ENCODE measurements at regions not wholly inside any gene's neighbourhood (a gene's known extent, or its start where the extent isn't known, plus 50 kb on each side); places are given as distances from the start of the nearest gene placed in this dataset.
"Not testable (repeated sequence)": the region's sequence is repeated elsewhere in the genome, so short reads cannot be mapped to it uniquely, and the experiment has no call there.

DNA sequence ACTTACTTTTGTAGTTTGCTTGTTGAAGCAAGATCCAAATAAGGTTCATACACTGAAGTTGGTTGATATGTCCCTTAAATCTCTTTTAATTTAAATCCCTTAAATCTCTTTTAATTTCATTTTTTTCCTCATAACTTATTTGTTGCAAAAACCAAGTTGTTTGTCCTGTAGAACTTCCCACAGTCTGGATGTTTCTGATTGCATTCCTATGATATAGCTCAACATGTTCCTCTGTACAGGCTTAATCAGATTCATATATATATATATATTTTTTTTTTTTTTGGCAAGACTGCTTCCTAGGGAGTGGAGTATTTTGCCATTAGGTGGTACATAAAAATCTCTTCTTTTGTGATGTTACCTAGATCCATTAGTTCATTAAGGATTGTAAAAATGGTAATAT, 174.9 kb upstream of the MKLN1 start:
- intact Hi-C loops (cut with micrococcal nuclease), result no loop called here

DNA sequence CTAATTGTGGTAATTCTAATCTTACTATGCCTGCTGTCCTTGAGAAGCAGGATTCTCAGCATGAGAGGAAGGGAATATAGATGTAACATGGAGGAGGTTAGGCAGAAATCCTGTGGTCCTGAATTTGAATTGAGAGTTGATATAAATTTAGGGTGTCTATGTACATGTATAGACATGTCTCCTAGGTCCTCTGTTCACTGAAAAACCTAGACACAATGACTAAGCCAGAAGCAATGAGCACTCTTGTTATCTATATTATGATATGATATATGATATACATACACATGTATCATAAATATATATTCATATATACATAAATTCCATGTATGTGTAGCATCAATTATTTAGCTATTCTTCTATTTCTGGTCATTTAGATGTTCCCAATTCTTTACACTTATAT, 173.3 kb upstream of the MKLN1 start:
- intact Hi-C loops (cut with micrococcal nuclease), result no loop called here

DNA sequence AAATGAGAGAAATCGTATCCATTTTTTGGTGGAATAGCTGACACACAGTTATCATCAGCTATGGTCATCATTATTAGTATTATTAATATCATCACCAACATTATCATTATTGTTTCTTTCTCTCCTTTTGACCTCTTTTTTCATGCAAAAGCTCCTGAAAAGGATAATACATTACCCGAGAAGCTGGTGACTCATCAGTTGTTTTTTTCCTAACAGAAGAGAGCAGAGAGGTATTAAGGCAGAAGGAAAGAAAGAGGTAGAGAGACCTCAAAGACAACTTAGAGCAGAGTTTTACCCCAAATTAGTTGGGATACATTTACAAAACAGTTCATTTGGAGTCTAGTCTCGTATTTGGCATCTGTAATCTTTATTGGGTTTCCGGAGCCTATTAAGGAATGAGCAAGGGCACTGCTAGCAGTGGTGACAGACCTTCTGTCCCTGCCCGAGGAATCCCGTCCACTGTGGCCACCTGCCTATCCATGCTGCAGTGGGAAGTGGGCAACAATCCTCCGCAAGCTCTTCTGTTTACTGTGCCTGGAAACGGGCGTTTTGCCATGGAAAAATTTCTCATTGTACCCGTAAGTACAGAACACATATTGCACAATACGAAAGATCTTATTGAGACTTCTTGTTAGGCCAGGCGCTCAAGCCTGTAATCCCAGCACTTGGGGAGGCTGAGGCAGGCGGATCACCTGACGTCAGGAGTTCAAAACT, 170.0 kb upstream of the MKLN1 start:
- intact Hi-C loops (cut with micrococcal nuclease), result no loop called here

DNA sequence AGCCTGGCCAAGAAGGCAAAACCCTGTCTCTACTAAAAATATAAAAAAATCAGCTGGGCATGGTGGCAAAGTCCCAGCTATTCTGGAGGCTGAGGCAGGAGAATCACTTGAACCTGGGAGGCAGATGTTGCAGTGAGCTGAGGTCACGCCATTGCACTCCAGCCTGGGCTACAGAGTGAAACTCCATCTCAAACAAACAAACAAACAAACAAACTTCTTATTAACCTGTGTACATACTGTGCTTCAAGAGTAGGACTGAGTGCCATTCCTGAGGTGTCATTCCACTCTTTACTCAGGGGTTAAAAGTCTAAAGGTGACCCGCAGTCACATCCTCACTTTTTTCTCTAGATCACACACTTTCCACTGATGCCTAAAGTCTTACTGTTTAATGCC, 169.4 kb upstream of the MKLN1 start:
- intact Hi-C loops (cut with micrococcal nuclease), result not testable (repeated sequence)

DNA sequence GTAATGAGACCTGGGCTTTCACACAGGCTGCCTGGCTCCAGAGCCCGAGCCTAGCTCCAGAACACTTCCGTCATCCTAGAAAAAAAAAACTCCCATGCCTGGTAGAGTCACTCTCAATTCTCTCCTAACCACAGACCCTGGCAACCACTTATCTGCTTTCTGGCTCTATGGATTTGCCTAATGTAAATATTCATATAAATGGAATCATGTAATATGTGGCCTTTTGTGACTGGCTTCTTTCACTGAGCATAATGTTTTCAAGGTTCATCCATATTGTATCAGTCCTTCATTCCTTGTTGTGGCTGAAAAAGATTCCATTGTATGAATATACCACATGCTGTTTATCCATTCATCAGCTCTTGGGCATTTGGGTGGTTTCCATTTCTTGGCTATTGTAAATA, 167.7 kb upstream of the MKLN1 start:
- intact Hi-C loops (cut with micrococcal nuclease), result no loop called here

DNA sequence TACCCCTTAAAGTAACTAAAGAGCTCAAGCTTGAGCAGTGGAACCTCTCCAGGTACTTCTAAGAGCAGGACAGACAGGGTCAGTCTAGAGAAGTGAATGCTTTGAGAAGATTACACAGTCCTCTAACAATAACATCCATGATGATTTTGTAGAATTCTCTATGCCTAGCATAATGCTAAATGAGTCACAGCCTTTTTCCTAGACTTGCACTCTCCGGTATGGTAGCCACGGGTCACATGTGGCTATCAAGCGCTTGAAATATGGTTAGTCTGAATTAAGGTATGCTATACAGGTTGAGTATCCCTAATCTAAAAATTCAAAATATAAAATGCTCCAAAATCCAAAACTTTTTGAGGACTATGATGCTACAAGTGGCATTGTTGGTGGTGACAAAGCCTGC, 166.6 kb upstream of the MKLN1 start:
- intact Hi-C loops (cut with micrococcal nuclease), result no loop called here

DNA sequence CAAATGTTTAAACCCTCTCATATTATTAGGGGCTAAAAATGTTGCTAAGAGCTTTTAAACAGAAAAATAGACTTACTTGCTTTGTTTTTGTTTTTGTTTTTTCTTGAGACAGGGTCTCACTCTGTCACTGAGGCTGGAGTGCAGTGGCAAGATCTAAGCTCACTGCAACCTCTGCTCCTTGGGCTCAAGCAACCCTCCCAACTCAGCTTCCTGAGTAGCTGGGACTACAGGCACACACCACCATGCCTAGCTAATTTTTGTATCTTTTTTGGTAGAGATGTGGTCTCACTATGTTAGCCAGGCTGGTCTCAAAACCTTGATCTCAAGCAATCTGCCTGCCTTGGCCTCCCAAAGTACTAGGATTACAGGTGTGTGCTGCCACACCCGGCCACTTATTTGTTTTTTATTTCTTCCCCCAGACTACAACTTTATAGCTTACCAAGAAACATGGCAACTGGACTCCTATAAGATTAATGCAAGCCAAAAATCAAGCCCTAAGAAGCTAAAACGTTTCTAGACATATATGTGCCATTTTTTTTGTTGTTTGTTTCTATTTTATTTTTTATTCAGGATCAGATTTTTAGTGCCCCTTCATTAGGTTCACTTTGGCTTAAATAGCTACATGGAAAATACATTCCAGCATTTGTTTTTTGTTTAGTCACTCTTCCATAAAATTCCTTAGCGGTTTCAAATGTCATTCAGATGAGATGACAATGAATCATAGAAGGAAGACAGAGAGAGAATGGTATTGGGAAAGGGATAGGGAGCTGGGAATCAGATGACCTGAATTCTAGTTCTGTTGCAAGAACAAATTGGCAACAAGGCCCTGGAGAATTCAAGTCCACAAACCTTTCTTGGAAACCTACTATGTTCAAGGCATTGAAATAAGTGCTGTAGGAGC, 163.4 kb upstream of the MKLN1 start:
- intact Hi-C loops (cut with micrococcal nuclease), result no loop called here

DNA sequence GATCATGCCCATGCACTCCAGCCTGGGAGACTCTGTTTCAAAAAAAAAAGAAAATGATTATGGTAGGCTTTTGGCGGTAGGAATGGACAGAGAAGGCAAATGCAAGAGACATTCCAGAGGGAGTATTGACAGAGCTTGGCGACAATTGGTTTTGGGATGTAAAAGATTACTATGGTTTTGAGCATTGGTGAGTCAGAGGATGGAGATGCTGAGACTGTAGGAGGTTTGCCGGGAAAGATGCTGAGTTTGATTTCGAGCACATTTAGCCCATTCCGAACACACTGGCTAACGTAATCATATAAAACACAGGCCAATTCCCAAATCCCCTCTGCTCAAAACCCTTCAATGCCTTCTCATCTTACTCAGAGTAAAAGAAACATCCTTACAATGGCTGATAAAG, 161.6 kb upstream of the MKLN1 start:
- intact Hi-C loops (cut with micrococcal nuclease), result no loop called here

DNA sequence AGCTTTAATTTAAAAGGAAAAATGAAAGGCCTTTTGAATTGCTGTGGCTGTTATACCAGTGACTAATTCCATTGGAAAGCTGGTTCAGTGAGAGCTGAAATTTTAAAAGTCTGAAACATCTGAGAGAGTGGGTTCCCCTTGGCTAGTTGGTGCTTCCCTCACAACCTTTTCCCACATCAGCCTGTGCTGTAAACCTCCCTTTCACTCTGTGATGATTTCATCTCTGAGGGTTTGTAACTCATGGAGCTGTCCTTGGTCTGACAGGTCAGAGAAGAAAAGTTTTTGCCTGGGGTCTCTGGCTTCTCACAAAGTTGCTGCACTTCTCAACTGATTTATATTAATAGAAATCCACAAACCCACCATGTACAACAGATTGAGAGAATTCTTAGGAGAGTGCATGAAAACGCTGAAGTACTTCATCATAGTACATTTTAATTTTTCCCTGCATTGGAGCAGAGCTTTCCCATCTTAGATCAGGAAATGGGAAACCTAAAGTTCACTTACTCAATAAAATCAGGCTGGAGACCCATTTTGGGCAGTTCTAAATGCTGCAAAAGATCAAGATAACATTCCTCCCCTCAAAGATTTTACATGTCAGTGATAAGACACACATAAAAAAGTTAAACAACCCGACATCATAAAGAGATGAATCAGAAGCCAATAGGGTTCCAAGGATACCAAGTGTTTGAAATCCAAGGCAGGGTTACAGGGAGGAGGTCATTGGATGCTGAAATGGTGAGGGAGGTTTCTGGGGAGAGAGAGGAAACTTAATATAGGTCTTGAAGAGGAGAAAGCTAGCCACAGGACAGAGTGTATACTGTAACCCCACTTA, 157.0 kb upstream of the MKLN1 start:
- intact Hi-C loops (cut with micrococcal nuclease), result no loop called here

DNA sequence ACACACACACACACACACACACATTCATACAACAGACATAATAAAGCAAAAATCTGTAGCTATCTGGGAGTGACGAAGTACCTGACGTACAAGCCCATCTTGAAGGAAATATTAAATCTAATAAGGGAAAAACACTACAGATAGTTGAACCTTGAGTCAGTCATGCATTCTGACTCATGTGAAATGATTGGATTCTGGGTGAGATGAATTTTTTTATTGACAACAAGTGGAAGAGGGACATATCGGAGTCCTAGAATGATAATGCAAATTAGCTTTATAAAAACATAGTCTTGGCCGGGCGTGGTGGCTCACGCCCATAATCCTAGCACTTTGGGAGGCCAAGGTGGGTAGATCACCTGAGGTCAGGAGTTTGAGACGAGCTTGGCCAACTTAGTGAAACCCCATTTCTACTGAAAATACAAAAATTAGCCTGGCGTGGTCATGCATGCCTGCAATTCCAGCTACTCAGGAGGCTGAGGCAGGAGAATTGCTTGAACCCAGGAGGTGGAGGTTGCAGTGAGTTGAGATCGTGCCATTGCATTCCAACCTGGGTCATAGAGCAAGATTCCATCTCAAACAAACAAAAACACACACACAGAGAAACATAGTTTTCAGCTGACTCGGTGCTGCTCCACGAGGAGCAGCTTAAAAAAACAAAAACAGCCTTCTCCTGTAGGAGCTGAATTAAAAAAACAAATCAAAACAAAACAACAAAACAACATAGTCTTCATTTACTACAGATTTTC, 154.4 kb upstream of the MKLN1 start:
- intact Hi-C loops (cut with micrococcal nuclease), result no loop called here

DNA sequence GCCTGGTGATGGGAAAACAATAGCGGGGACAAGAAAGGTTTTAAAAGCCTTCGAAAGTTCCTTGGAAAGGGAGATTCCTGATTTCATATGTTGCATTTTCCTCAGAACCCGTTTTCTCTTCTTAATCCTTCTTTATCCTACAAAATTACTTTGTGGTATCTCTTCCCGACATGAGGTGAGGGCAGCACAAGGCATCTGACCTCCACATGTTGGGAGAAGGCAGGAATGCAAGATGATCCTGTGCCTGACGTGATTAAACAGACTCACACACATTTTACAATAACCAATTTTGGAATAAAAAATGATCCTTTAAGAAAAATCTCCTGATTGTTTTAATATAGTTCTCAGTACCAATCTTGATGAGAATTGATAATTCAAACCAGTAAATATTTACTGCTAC, 153.3 kb upstream of the MKLN1 start:
- intact Hi-C loops (cut with micrococcal nuclease), result no loop called here

DNA sequence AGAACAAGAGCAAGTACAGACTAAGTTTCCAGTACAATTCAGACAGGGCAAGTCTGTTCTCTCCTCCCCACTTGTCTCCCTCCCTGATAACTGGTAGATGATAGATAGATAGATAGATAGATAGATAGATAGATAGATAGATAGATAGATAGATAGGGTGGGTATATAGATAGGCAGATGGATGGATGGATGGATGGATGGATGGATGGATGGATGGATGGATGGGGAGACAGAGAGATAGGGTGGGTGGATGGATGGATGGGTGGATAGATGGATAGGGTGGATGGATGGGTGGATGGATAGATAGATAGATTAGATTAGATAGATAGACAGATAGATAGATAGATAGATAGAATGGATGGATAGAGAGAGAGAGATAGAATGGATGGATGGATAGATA, 152.8 kb upstream of the MKLN1 start:
- intact Hi-C loops (cut with micrococcal nuclease), result no loop called here

DNA sequence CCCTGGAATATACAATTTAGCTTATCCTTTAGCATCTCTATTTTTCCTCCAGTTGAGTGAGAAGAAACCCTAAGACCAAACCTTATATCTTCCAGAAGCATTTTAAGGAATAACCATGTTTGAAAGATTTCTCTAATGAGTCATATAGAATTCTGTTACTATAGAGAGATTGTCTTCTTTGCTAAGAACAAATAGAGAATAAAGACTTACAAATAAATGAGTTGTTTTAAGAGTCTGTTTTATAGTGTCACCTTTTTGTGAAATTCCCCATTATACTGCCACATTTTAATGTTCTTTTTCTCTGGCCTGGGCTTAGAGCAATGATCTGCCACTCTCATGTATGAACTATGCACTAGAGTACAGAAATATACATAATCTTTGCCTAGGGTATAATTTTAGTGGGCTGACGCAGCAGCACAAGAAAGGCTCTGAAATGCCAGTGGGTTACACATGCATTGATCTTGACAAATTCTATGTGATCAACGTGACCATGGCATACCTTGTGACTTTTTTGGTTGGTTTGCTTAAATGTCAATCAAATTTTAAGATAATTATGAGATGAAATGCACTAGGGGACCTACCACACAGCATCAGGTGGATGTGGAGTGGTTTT, 145.1 kb upstream of the MKLN1 start:
- intact Hi-C loops (cut with micrococcal nuclease), result loop anchor here (10.0 kb wide), 1 partner anchor 118 kb away; no protein-coding TSS in a partner anchor

DNA sequence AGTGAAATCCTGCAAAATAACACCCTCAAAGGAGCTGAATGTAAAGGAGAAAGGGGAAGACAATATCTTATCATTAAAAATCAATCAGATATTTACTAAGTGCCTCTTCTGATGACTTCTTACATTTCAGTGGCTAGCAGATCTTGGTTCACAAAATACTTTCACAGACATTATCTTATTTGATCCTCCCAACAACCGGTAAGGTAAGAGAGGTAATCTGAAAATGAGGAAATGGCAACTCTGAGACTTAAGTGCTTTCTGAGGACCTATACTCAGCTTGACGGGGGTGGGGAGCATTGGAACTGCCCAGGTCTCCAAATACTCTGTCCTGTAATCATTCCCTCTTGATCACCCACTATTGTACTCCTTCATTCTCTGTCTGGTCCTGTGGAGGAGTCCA, 144.6 kb upstream of the MKLN1 start:
- intact Hi-C loops (cut with micrococcal nuclease), result loop anchor here (10.0 kb wide), 1 partner anchor 118 kb away; no protein-coding TSS in a partner anchor

DNA sequence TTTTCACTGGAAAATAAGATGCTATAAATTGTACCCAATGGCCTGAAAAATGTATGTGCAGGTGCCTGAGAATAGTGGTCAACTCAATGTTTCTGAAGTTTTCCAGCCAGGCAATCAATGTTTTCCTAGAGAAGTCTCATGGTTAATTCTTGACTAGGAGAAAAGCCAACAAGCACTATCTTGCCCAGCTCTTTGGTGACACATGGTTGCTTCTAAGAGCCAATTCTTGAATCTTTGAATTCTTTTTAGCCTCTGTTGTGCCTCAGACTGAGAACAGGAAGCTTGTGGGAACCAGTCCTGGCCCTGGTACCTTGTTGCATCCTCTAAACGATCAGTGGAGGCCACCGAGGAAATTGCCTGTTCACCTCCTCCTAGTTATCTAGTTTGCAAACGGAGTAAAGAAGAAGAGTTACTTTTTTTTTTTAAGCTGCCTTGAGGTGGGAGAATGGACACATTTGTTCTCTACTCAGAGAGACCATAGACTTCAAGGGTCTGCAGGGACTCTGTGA, 144.0 kb upstream of the MKLN1 start:
- intact Hi-C loops (cut with micrococcal nuclease), result loop anchor here (10.0 kb wide), 1 partner anchor 119 kb away; no protein-coding TSS in a partner anchor

DNA sequence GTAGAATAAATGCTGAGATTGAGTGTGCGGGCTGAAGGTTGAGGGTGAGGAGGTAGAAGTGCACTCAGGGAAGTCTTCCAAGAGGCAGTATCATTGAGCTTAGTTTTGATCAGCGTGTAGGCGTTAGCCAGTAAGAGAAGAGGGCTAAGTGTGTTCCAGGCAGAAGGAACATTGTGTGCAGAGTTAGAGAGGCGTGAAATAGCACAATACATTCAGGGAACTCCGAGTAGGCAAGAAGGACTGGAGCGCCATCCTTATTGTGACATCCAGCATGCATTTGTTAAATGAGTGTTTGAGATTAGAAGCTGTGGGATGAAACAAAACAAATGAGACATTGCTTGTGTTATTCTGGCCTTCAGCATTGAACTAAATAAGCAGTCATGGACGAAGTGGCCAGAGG, 140.9 kb upstream of the MKLN1 start:
- intact Hi-C loops (cut with micrococcal nuclease), result loop anchor here (10.0 kb wide), 1 partner anchor 122 kb away; no protein-coding TSS in a partner anchor

DNA sequence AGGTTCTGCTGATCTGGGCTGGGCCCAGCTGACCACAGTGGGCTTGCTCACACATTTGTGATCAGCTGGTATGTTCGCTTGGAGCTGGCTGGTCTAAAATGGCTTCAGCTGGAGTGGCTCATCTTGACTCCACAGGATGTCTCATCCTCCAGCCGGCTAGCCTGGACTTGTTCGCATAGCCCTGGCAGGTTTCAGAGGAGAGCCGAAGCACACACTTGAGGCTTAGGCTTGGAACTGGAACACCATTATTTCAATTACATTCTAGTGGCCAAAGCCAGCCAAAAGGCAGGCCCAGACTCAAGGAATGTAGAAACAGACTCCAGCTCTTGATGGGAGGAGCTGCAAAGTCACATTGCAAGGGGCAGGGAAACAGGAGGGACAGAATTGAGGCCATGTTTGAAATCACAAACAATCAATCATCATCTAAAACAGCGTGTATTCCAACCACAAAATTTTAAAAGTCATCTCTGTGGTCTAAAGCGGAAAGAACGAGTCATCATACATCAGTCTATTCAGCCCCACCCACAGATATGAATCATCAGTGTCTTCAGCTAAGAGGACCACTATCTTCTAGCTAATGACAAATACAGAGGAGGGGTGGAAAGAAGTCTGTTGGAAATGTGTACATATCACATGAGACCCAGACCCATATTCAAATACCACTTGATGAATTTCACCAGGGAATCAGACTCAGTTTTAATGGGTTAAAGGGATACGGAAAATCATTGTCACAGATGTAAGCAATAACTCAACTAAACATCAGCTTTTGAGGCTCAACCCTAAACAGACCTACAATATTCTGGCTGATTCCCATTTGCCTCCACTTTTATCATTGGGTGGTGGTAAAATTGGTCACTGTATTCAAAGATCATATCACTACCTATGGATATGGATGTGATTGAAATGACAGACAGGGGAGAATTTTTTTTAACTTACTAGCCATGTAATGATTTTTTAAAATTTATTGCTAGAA, 139.0 kb upstream of the MKLN1 start:
- intact Hi-C loops (cut with micrococcal nuclease), result loop anchor here (1.0 to 10.0 kb wide), 5 partner anchors 43 to 276 kb away; partner anchors contain the start of gene MKLN1

DNA sequence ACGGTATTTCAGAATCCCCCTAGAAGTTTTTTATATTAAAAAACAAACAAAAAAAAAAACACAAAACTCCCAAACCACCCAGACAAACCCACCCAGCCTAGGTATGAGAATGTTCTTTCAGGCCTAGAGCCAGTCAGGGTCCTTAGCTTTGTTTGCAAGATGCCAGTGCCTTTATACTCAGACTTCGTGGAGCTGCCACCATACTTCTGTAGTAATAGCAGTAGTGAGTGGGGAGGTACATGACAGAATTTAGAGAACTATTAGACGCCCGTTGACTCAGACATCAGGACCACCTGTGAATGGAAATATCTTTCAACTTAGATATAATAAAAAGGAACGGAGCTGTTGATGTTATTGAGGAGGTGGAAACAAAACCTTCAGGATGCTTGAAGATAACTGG, 138.2 kb upstream of the MKLN1 start:
- intact Hi-C loops (cut with micrococcal nuclease), result loop anchor here (2.0 to 10.0 kb wide), 2 partner anchors 125 to 277 kb away; no protein-coding TSS in a partner anchor

DNA sequence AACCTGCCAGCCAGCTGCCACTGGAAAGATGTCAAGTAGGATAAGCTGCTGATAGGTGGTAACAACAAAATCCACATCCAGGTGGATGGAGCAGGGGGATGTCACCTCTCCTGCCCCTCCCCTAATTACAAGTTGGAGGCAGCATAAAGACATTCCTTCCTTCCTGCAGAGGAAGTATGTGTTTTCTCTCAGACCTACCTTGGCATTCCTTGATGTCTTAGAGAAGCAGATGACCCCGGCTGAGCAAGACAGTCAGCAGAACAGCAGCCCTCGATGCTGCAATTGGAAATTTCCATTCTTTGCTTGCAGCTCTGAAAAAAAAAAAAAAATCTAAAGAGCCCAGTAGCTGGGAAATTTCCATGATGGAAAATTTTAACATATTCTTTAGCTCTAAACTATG, 137.5 kb upstream of the MKLN1 start:
- intact Hi-C loops (cut with micrococcal nuclease), result no loop called here
